Frontal cortex (tissue), 3 donors: ENCODE measurements at regions not wholly inside any gene's neighbourhood (a gene's known extent, or its start where the extent isn't known, plus 50 kb on each side); places are given as distances from the start of the nearest gene placed in this dataset.

Source experiments
- DNase-seq, 2 donors: peaks; one replicate each; pipeline ENCODE4 v3.0.0; 2012; ENCODE audit warnings: low spot score in 2 of 2
- FAIRE-seq: peaks from 2 replicates; lab custom pipeline; 2012; peaks lifted over from hg19 to GRCh38; lab: Jason Lieb, UNC
- donor health status: control.
- donor health status: control.
- donor health status: control.

DNA sequence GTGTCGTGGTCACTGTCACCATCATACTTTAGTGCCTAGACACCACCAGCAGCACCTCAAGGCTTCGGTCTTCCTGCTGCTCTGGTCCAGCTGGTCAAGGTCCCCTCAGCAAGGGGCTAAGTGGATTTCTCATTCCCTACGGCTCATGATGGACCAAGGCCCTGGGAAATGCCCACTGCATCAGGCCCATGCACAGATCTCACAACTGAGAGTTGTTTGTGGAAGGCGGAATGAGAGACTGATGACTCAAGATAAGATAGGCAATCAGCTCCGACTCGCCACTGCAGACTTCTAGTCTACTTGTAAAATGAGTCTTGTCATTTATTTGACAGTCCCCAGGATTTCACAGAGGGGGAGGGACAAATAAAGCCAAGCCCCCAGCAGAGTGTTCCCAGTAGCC is 108.4 kb upstream of the TBX20 start:
- DNase-seq, result no peak
- no peak for FAIRE-seq

DNA sequence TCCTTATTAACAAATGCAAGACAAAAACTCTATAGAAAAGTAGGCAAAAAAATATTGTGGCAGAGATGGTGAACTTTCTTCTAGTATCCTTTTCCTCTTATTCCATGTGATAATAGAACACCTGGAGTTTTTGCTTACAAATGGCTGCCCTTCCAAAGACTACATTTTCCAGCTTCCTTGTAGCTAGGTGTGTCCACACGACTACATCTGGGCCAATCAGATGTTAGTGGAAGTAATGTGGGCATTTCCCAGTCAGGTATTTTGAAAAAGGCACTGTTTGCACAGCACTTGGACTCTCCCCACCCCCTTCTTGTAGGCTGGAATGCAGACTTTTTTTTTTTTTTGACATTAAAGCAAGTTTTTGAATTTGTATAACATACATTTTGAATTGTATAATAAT is 105.5 kb upstream of the TBX20 start:
- FAIRE-seq (no peak), DNase-seq (no peak)

DNA sequence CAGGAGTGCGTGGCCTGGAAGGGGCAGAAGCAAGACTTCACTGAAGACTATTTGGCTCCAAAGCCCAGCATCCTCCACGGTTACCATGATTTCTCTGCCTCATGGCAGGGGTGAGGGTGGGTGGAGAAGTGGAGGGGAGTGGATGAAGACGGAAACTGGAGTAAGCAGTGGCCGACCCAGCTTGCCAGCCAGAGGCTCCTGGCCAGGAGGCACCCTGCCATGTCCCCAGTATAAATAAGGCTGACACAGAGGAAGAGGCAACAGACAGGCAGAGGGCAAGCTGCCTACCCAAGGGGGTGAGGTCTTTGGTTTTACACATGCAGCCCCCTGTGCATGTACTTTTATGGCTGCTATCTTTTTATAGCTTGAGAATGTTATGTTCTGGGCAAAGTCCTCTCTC is 102.6 kb upstream of the TBX20 start:
- FAIRE-seq (no peak), DNase-seq (no peak)

DNA sequence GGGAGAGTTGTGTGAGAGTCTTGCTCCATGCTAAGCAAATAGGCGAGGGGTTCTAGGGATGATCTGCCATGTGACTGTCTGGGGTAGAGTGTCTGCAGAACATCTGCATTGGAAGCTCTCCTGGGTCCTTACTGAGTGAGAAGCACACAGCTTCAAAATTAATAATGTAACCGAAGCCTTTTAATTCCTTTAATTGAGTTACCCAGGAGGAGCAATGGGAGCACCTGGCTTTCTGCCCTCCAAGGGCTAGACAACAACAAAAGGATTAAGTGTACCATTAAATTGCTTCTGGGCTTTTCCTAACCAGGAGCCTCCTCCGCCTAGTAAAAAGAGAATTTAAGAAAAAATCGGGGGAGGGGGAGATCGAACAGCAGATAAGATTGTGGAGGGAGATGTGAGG is 102.0 kb upstream of the TBX20 start:
- DNase-seq (no peak), FAIRE-seq (no peak)

DNA sequence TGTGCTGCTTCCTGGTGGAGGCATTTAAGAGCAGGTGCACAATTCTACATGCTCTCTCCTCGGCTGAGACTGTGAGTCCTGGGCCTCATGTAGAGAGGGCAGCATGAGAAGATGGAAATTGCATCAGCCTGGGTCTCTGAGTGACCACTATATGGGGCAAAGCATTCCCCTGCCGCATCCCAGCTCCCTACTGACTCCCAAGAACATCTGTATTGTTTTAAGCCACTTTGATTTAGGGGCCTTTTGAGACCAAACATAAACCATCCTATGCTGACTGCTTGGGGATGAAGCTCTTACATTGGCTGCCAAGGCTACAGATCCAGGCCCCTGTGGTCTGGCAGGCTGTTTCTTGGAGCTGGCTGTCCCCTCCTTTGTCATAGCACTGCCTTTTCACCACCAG is 101.3 kb upstream of the TBX20 start:
- DNase-seq, result no peak
- no peak for FAIRE-seq

DNA sequence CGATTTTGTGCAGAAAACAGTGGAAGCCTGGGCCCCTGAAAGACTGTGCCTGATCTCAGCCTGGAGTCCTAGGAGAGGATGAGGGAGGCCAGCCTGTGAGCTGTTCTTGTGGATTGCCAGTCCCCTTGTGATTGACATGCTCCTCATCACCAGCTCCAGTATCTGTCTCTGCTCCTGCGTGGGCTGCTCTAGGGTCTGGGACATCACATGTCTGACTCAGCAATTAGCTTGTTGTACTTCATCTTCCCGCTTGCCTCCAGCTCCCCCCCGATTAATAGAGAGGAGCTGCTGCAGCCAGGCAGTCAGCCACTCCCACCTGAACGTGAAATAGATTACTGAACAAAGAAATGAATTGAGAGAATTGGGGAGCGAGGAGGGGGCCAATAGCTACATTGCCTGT is 99.6 kb upstream of the TBX20 start:
- no peak for DNase-seq
- FAIRE-seq, result no peak

DNA sequence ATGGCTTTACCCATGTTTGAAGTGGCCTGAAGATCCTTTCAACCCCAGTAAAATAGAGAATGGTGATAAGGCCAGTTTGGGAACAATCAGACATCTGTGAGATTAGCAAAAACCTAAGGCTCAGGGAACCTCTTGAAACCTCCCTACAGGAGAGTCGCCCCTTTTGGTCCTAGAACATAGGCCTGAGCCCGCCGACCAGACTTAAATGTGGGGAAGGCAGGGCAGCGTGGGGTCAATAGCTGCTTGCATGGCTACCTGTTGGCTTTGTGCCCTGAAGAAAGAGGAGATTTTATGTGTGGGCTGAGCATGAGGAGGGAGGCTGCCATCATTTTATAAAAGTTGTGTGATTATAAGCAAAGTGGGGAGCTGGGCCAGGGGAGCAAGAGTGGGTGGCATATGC is 97.6 kb upstream of the TBX20 start:
- no peak for FAIRE-seq

DNA sequence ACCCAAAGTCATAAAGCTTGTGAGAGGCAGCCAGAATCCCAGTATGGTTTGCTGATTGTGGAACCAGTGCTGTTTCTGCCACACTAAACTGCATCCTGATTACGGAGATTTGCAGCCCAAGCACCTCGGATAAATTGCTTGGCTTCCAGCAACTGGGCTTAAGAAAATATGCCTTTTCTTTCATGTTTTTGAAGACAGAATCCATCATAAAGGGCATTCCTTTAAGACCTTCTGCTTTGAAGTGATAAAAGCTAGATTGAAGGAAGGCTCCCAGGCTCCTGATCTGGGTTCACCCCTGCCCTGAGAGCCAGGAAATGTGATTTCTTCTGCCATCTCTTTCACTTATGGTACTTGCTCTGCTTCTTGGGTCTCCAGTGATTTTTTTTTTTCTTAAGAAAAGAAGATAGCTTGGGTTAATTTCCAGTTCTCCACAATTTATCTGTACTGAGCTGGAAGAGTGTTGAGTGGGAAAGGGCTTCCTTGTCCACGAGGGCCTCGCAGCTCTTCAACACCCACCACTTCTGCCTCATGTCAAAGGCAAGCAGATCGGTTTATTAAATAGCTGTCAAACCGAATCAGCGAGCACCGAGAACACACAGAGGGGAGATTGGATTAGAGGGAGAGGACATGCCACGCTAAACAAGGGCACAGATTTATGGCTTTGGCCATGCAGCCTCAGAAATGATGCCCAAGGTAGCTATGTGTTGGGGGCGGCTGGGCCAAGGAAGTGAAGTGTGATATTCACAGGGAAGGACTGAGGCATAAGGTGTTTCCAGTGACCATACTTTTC is 94.9 kb upstream of the TBX20 start:
- DNase-seq (no peak), FAIRE-seq (no peak)

More for the DNA sequence above, 97.6 kb upstream of the TBX20 start:
- DNase-seq, result no peak

DNA sequence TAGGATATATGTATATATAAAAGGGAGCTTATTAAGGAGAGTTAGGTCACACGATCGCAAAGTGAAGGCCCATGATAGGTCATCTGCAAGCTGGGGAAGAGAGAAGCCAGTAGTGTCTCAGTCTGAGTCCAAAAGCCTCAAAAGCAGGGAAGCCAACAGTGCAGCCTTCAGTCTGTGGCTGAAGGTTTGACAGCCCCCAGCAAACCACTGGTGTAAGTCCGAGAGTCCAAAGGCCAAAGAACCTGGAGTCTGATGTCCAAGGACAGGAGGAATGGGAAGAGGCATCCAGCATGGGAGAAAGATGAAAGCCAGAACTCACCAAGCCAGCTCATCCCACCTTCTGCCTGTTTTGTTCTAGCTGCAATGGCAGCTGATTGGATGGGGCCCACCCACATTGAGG is 88.9 kb upstream of the TBX20 start:
- no peak for FAIRE-seq
- DNase-seq, result no peak

DNA sequence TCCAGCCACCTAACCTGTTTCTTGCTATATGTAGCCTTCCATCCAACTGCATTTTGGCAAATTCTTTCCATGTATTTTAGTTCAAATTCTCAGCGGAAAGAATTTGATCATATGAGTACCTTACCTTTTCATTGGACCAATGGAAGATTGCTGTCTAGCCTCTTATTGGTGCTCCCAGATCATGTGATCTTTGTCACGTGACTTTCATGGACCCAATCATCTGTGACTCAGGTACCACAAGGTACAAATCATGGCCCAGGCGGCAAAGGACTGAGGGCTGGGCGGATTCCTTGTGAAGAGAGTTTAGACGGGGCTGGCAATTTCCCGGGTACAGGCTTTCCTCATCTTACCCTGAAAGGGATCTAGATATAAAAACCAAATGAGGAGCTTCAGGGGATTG is 85.9 kb upstream of the TBX20 start:
- FAIRE-seq (no peak), DNase-seq (no peak)

DNA sequence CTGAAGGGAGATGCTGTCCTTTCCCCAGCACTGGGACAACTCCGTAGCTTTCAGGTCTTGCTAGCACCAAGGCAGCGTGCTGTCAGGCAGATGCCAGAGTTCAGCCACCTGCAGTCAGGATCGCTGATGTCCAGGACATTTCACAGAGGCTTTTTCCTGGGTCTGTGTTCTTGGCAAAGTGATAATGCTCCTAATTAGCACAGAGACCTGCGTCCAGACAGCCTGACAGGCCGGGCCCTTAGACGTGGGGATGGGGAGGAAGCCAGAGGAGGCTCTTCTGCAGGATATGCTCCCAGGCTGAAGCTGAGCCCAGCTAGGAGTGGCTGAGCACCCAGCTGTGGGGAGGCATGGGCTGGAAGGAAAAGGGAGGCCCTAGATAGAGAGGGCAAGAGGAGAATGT is 82.5 kb upstream of the TBX20 start:
- FAIRE-seq, result no peak
- no peak for DNase-seq

DNA sequence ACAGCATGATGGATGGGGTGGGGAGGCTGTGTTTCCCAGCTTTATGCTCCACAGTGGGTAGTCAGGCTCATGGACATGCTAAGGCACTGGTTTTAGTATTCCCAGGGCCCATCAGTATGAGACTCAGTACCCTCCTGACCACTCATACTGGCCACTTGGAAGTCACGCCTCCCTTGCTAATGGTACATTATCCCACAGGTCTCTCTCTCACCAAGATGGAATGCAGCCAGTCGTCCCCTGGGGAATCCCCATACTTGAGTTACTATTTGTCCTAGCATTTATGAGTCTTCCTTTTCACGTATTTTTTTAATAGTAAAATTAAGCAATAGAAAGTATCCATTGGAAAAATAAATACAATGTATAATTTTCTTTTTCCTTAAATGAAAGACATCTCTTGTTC is 80.6 kb upstream of the TBX20 start:
- DNase-seq, result no peak
- FAIRE-seq, result no peak

DNA sequence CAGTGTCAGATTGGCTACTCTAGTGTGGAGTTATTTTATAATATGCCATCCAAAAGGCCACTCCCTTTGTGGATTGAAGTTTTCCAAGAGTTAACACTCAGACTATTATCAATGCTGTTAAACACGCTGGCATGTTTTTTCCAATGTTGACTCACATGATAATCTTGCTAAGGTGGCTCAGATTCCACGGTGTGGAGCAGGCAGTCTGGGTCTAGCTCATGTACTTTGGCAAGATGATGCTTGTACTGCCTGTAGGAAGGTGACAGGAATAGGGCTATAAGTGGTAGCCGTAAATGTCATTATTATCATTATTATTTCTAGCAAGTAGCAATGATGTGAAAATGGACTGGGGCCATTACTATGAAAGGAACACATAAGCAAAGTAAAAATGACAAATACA is 79.4 kb upstream of the TBX20 start:
- DNase-seq, result no peak
- FAIRE-seq, result no peak

DNA sequence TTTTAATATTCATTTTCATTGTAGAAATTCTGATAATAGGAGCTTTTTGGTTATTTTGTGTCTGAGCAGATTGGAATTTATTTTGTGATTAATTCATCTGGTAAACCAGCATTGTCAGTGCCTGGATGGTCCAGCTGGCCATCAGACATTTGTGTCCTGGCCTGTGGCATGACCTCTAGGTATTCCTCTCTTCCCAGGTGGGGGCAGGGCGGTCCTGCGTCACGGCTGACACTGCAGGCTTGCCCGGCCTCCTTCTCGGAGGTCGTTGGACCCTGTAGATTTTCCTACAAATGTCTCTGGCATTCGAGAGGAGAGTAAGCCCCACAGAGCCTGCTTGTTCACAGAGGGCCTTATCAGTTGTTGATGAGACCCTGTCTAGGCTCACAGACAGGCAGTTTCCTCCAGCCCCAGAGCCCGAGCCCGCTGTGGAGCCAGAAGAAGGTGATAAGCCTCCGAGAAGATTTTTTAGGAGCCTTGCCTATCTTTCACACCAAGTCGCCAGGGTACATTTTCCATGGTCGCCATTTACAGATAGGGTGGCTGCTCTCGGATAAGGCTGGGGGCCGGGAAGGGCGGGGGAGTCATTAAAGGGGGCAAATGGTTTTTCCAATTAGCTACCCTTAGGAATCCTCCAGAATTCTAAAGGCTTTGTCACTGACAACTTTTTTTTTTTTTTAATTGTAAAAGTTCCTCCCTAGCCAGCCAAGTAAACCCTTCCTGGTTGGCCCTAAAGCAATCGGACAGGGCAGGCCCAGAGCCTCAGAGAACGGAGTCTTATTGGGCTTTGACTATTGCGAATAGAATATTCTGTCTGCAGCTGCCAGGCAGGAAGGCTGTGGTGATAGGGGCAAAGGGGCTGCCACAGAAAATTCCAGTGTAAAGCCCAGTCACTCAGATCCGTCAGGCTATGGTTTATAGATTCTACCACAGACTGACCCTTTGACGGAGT is 78.1 kb upstream of the TBX20 start:
- FAIRE-seq (no peak), DNase-seq (no peak)

DNA sequence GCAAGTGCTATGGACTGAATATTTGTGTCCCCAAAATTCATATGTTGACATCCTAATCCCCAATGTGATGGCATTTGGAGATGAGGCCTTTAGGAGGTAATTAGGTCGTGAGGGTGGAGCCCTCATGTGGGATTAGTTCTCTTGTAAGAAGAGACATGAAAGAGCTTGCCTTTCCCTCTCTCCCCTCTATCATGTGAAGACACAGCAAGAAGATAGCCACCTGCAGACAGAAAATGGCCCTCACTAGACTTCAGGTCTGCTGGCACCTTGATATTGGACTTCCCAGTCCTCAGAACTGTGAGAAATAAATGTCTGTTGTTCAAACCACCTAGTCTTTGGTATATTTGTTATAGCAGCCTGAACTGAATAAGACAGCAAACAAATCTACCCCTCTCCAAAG is 75.1 kb upstream of the TBX20 start:
- FAIRE-seq (no peak), DNase-seq (no peak)

DNA sequence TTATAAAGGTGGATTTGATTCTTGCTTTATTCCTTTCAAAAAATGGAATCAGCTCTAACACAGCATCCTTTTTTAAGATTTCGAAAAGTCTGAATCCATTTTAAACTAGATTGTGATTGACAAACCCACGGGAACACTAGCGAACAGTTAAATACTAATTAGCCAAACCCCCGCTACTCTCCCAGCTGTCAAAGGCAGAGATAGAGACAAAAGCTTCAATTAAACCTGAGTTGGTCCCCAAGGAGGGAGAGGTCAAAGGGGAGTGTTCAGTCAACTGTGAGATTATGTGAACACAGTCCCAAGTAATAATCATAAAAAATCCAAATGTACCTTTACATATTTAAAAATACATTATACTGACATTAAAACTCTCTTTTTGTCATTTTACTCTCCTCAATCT is 65.7 kb upstream of the TBX20 start:
- DNase-seq (no peak), FAIRE-seq (no peak)

DNA sequence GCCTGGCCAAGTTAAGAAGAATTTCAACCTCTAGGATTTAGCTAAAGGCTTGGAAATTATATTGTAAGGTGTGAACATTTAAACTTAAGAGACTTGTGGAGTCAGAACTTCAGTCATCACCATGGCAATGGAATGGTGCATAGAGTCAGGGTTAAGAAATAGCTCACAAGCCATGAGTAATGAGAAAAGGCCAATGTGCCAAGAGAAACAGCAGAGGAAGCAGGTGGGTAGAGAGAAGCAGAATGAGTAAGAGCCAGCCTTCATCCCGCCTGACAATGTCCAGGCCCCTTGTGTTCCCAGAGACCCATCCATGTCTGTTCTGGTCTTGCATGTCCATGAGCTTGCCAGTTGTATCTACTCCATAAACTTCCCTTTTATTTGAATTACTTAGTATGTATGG is 62.6 kb upstream of the TBX20 start:
- DNase-seq, result no peak
- no peak for FAIRE-seq

DNA sequence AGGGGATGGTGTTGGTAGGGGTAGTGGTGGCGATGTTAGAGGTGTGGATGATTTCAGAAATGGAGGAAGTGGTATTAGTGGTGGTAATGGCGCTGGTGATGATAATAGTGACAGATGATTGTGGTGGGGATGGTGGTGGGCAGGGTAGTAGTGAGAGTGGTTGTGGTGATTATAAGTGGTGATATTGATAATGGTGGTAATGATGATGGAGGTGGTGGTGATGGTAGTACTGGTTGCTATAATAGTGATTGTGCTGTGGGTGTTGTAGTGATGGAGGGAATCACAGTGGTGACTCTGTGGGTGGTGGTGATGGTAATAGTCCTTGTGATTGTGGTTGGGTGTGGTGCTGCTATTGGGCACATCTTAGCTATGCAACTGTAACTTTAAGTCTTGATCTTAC is 61.6 kb upstream of the TBX20 start:
- FAIRE-seq (no peak), DNase-seq (no peak)

DNA sequence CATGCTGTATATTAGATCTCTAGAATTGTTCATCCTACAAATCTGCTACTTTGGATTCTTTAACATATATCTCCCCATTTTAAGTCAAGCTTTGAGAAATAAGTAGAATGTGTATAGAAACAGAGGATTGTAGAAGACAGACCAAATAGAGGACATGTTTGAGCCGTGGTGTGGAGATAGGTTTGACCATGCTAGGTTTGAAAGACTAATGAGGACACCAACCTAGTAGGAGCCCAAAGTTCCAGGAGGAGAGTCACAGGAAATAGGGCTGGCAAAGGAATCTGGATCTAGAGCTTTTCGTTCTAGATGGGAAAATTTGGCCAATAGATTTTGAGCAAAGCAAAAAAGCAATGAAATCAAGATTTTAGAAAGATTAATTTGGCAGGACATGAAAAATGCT is 60.5 kb upstream of the TBX20 start:
- DNase-seq (no peak), FAIRE-seq (no peak)

DNA sequence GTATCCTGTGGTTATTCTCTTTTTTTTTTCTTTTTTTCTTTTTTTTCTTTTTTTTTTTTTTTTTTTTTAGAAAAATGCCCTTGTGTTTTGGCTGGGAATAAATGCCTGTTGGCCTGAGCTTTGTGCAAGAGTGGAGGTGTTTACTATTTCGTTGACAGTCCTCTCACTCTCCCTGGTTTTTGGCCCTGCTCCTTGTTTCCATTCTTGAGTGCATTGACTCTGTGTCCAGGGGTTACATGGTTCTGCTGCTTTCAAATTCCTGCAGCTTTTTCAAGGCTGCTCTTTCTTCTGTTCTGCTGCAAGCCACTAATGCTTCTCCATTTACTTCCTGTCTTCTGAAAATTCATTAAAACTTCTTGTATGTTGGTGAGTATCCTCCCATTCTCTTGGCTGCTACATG is 59.7 kb upstream of the TBX20 start:
- DNase-seq (peak in 1 of 2 donors; percentile 2), FAIRE-seq (no peak)
